ENCODE measurements at regions not wholly inside any gene's neighbourhood (a gene's known extent, or its start where the extent isn't known, plus 50 kb on each side); places are given as distances from the start of the nearest gene placed in this dataset.
A peak's percentile ranks its signal among the peaks of the same experiment; 100 is the strongest.

DNA sequence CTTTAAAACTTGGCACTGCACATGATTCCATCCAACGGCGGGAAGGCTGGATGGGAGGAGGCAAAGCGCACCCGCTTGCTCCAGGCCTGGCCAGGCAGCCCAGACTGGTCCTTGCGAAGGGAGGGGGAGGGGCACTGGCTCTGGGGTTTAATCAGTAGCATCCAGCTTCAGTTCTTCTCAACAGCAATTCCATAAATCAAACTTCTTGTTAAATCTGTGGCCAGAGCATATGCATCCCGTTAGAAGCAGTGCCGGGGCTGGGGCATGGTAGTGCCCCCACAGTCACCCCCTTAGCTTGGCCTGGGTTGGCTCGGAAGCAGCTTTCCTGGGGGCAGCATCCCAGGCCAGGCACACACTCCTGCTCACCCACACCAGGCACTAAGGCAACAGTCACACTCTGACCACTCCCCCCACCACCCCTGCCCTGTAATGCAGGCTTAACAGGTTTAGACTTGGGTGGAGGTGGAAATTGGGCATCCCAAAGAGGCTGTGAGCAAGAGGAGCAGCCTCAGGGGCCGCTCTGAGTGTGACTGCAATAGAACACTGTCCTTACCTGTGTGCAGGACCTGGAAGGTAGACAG is 94.1 kb upstream of the CASZ1 start:
- ATAC-seq (replicated peaks in 1 of 4): no peak
- Histone ChIP-seq H3K36me3 (ENCODE audit: control insufficient read depth in 2 of 2, extremely low read depth in 1 of 2, insufficient read depth in 1 of 2, low read length in 1 of 2) (no peaks in the 10 kb centered on the region), H3K27ac (ENCODE audit: low read length) (no peak overlapping the region), H3K9me3 (no peaks in the 10 kb centered on the region), H3K27me3 (replicated peaks in 1 of 2; ENCODE audit: control insufficient read depth in 2 of 2, extremely low read depth in 1 of 2, insufficient read depth in 2 of 2, low read length in 1 of 2) (peaks cover 9 to 51% of the 10 kb centered on the region in 2 experiments), H3K4me3 (ENCODE audit: control insufficient read depth in 1 of 2, extremely low read depth in 1 of 2, low read length in 1 of 2) (no peak overlapping the region), H3K4me1 (ENCODE audit: control insufficient read depth in 1 of 2, extremely low read depth in 1 of 2, insufficient read depth in 2 of 2, low read length in 2 of 2) (peaks cover 0 to 4% of the 10 kb centered on the region in 2 experiments)
- Mint-ChIP-seq H3K27me3 (peaks cover 33 to 47% of the 10 kb centered on the region in 2 donors), H3K36me3 (no peaks in the 10 kb centered on the region), H3K27ac (no peak overlapping the region), H3K4me1 (peaks cover 8 to 12% (median 8%) of the 10 kb centered on the region in 3 donors), H3K4me3 (peak overlapping the region in 1 of 3 donors; percentile 30), H3K9me3 (no peaks in the 10 kb centered on the region)
- no peak for DNase-seq
- CTCF ChIA-PET: no interaction called here
- POLR2A ChIA-PET: no interaction called here
- WGBS (ENCODE audit: insufficient coverage): 62% methylated on average over 5 of the region's 9 CpGs

DNA sequence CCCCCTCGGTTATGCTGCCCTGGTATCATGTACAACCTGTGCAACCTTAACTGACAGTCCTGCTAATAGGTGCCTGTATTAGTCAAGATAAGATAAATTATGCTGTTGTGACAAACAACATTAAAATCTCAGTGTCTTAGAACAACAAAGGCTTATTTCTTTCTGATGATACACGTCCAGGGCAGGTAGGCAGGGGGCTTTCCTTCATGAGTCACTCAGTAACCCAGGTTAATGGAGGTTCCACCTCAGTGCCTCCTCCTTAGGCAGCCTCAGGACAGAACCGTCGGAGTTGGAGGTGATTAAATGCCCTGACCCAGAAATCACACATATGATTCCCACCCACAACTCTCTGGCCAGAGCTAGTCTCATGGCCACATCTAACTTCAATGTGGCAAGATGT is 94.6 kb upstream of the CASZ1 start:
- Mint-ChIP-seq H3K27me3 (peaks cover 29 to 46% of the 10 kb centered on the region in 2 donors), H3K27ac (no peak overlapping the region), H3K4me1 (peaks cover 8 to 12% (median 8%) of the 10 kb centered on the region in 3 donors), H3K9me3 (no peaks in the 10 kb centered on the region), H3K36me3 (no peaks in the 10 kb centered on the region), H3K4me3 (no peak overlapping the region)
- ATAC-seq (replicated peaks in 1 of 4) (no peak), DNase-seq (no peak)
- no peaks in the 10 kb centered on the region for H3K36me3 ChIP-seq (ENCODE audit: control insufficient read depth in 2 of 2, extremely low read depth in 1 of 2, insufficient read depth in 1 of 2, low read length in 1 of 2)
- peaks cover 0 to 4% of the 10 kb centered on the region in 2 experiments for H3K4me1 ChIP-seq (ENCODE audit: control insufficient read depth in 1 of 2, extremely low read depth in 1 of 2, insufficient read depth in 2 of 2, low read length in 2 of 2)
- 47% methylated on average over 3 of the region's 4 CpGs for WGBS (ENCODE audit: insufficient coverage)
- ChIA-PET CTCF (no interaction called here), POLR2A (no interaction called here)
- H3K4me3 ChIP-seq (ENCODE audit: control insufficient read depth in 1 of 2, extremely low read depth in 1 of 2, low read length in 1 of 2): no peak overlapping the region
- H3K9me3 ChIP-seq: no peaks in the 10 kb centered on the region
- no peak overlapping the region for H3K27ac ChIP-seq (ENCODE audit: low read length)
- peaks cover 9 to 50% of the 10 kb centered on the region in 2 experiments for H3K27me3 ChIP-seq (replicated peaks in 1 of 2; ENCODE audit: control insufficient read depth in 2 of 2, extremely low read depth in 1 of 2, insufficient read depth in 2 of 2, low read length in 1 of 2)

DNA sequence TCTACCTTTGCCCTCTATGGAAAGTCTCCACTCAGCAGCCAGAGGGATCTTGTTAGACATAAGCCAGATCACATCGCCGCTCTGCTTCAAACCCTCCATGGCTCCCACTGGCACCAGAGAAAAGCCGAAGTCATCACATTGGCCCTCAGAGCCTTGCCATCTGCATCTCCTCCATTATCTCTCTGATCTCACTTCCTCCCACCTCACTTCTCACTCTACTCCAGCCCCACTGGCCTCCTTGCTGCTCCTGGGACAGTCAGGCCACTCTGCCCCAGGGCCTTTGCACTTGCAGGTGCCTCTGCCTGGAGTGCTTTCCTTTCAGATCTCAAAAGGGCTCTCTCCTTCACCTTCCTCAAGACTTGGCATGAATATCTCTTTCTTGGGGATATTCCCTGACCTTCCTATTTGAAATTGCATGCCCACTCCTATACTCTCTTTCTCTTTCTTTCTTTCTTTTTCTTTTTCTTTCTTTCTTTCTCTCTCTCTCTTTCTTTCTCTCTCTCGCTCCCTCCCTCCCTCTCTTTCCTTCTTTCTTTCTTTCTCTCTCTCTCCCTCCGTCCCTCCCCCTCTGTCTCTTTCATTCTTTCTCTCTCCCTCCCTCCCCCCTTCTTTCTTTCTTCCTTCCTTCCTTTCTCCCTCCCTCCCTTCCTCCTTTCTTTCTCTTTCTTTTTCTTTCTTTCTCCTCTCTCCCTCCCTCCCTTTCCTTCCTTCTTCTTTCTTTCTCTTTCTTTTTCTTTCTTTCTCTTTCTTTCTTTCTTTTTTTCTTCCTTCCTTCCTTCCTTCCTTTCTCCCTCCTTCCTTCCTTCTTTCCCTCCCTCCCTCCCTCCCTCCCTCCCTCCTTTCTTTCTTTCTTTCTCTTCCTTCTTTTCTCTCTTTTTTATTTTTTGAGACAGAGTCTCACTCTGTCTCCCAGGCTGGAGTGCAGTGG is 96.0 kb upstream of the CASZ1 start:
- WGBS (ENCODE audit: insufficient coverage): 89% methylated on average over 5 of the region's 5 CpGs
- no peak overlapping the region for H3K27ac ChIP-seq (ENCODE audit: low read length)
- H3K36me3 ChIP-seq (ENCODE audit: control insufficient read depth in 2 of 2, extremely low read depth in 1 of 2, insufficient read depth in 1 of 2, low read length in 1 of 2): no peaks in the 10 kb centered on the region
- ChIA-PET POLR2A (no interaction called here), CTCF (no interaction called here)
- H3K4me1 ChIP-seq (ENCODE audit: control insufficient read depth in 1 of 2, extremely low read depth in 1 of 2, insufficient read depth in 2 of 2, low read length in 2 of 2): peaks cover 0 to 6% of the 10 kb centered on the region in 2 experiments
- Mint-ChIP-seq H3K27ac (peak overlapping the region in 1 of 2 donors; percentile 24), H3K4me1 (peaks cover 8 to 12% (median 8%) of the 10 kb centered on the region in 3 donors), H3K4me3 (no peak overlapping the region), H3K27me3 (peaks cover 26 to 37% of the 10 kb centered on the region in 2 donors), H3K36me3 (no peaks in the 10 kb centered on the region), H3K9me3 (no peaks in the 10 kb centered on the region)
- DNase-seq (no peak), ATAC-seq (replicated peaks in 1 of 4) (no peak)
- H3K9me3 ChIP-seq: no peaks in the 10 kb centered on the region
- H3K4me3 ChIP-seq (ENCODE audit: control insufficient read depth in 1 of 2, extremely low read depth in 1 of 2, low read length in 1 of 2): no peak overlapping the region
- H3K27me3 ChIP-seq (replicated peaks in 1 of 2; ENCODE audit: control insufficient read depth in 2 of 2, extremely low read depth in 1 of 2, insufficient read depth in 2 of 2, low read length in 1 of 2): peaks cover 9 to 45% of the 10 kb centered on the region in 2 experiments

DNA sequence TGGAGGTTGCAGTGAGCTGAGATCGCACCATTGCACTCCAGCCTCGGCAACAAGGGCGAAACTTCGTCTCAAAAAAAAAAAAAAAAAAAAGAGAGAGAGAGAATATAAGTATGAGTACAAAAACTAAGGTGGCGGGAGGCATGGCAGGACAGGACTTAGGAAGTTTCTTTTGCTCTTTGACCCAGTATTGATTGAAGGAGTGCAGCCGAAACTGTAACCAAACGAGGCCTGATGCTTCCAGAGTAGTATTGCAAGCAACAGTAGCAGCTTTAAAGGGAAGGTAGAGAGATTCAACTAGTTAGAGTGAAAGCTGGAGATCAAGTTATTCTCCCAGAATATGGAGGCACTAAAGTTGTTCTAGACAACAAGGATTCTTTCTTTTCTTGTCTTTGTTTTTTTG is 99.2 kb upstream of the CASZ1 start:
- H3K27me3 ChIP-seq (replicated peaks in 1 of 2; ENCODE audit: control insufficient read depth in 2 of 2, extremely low read depth in 1 of 2, insufficient read depth in 2 of 2, low read length in 1 of 2): peaks cover 0 to 38% of the 10 kb centered on the region in 2 experiments
- CTCF ChIA-PET: no interaction called here
- H3K27ac Mint-ChIP-seq: no peak overlapping the region
- 83% methylated on average over 3 of the region's 7 CpGs for WGBS (ENCODE audit: insufficient coverage)
- H3K9me3 ChIP-seq: no peaks in the 10 kb centered on the region
- POLR2A ChIA-PET: no interaction called here
- H3K4me1 ChIP-seq (ENCODE audit: control insufficient read depth in 1 of 2, extremely low read depth in 1 of 2, insufficient read depth in 2 of 2, low read length in 2 of 2): peaks cover 0 to 2% of the 10 kb centered on the region in 2 experiments
- H3K4me1 Mint-ChIP-seq: peaks cover 0 to 5% (median 0%) of the 10 kb centered on the region in 3 donors
- no peak overlapping the region for H3K4me3 Mint-ChIP-seq
- peaks cover 10 to 24% of the 10 kb centered on the region in 2 donors for H3K27me3 Mint-ChIP-seq
- no peaks in the 10 kb centered on the region for H3K36me3 Mint-ChIP-seq
- no peak for ATAC-seq (replicated peaks in 1 of 4)
- H3K27ac ChIP-seq (ENCODE audit: low read length): no peak overlapping the region
- H3K4me3 ChIP-seq (ENCODE audit: control insufficient read depth in 1 of 2, extremely low read depth in 1 of 2, low read length in 1 of 2): no peak overlapping the region
- no peaks in the 10 kb centered on the region for H3K9me3 Mint-ChIP-seq
- H3K36me3 ChIP-seq (ENCODE audit: control insufficient read depth in 2 of 2, extremely low read depth in 1 of 2, insufficient read depth in 1 of 2, low read length in 1 of 2): no peaks in the 10 kb centered on the region
- DNase-seq: no peak

DNA sequence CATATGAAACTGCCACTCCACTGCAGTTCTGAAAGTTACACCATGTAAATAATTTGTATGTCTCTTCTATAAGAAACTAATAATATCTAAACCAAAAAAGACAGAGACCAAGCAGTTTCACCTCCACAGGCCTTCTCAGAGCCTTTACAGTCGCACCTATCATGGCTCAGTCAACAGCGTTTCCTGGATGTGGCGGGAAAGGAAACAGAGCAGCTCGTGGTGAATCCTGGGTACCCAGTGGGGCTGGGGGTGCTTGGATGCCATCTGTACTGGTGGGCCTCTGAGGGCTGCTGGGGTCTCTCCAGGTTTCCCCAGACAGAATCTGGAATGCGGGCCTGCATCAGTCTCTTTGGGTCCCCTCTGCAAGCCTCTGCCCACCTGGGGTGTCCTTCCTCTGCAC is 100.2 kb upstream of the CASZ1 start:
- Histone ChIP-seq H3K4me1 (ENCODE audit: control insufficient read depth in 1 of 2, extremely low read depth in 1 of 2, insufficient read depth in 2 of 2, low read length in 2 of 2) (peaks cover 0 to 2% of the 10 kb centered on the region in 2 experiments), H3K4me3 (ENCODE audit: control insufficient read depth in 1 of 2, extremely low read depth in 1 of 2, low read length in 1 of 2) (no peak overlapping the region), H3K36me3 (ENCODE audit: control insufficient read depth in 2 of 2, extremely low read depth in 1 of 2, insufficient read depth in 1 of 2, low read length in 1 of 2) (no peaks in the 10 kb centered on the region), H3K9me3 (no peaks in the 10 kb centered on the region), H3K27ac (ENCODE audit: low read length) (no peak overlapping the region), H3K27me3 (replicated peaks in 1 of 2; ENCODE audit: control insufficient read depth in 2 of 2, extremely low read depth in 1 of 2, insufficient read depth in 2 of 2, low read length in 1 of 2) (peaks cover 0 to 29% of the 10 kb centered on the region in 2 experiments)
- ChIA-PET POLR2A (no interaction called here), CTCF (interaction anchor here in 1 of 2 donors (0.5 kb wide), 1 partner anchor 40 kb away, joined by 3 read pairs; no protein-coding TSS in a partner anchor)
- Mint-ChIP-seq H3K4me3 (no peak overlapping the region), H3K27me3 (peaks cover 4 to 13% of the 10 kb centered on the region in 2 donors), H3K4me1 (peaks cover 0 to 5% (median 0%) of the 10 kb centered on the region in 3 donors), H3K9me3 (no peaks in the 10 kb centered on the region), H3K27ac (no peak overlapping the region), H3K36me3 (no peaks in the 10 kb centered on the region)
- WGBS (ENCODE audit: insufficient coverage): 38% methylated on average over 4 of the region's 5 CpGs
- DNase-seq (no peak), ATAC-seq (replicated peaks in 1 of 4) (no peak)

DNA sequence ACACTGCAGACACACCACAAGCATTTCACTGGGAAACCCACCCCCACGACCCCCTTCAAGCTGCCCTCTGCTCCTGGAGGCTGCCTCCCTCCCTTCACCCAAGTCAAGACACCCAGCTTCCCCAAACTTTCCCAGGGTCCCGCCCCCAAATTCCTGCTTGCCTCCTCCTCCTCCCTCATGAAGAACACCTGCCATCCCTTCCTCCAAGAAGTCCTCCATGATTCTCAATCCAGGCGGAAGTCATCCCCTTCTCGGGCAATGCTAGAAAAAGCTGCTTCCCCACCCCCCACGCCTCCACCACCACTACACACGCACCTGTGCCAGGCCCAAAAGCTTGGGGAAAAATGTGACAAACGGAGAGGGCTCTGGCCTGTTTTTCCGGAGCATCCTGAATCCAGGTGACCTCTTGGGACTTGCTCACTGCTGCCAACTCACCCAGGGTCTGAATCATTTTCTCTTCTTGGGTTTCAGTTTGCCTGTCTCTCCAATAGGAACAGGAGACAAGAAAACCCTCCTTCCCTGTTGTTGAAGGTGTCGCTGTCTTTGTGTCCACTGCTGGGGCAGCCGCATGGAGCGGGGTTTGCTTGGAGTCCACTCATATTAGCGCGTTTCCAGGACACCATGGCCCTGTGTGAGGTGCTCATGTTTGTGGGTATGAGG is 101.0 kb upstream of the CASZ1 start:
- peaks cover 0 to 28% of the 10 kb centered on the region in 2 experiments for H3K27me3 ChIP-seq (replicated peaks in 1 of 2; ENCODE audit: control insufficient read depth in 2 of 2, extremely low read depth in 1 of 2, insufficient read depth in 2 of 2, low read length in 1 of 2)
- no peaks in the 10 kb centered on the region for H3K36me3 Mint-ChIP-seq
- H3K4me3 Mint-ChIP-seq: no peak overlapping the region
- no peaks in the 10 kb centered on the region for H3K9me3 Mint-ChIP-seq
- ChIA-PET POLR2A (no interaction called here), CTCF (interaction anchor here in 1 of 2 donors (0.5 kb wide), 1 partner anchor 40 kb away, joined by 3 read pairs; no protein-coding TSS in a partner anchor)
- H3K36me3 ChIP-seq (ENCODE audit: control insufficient read depth in 2 of 2, extremely low read depth in 1 of 2, insufficient read depth in 1 of 2, low read length in 1 of 2): no peaks in the 10 kb centered on the region
- no peaks in the 10 kb centered on the region for H3K9me3 ChIP-seq
- no peak overlapping the region for H3K27ac Mint-ChIP-seq
- H3K4me1 Mint-ChIP-seq: peaks cover 0 to 5% (median 0%) of the 10 kb centered on the region in 3 donors
- peaks cover 0 to 2% of the 10 kb centered on the region in 2 experiments for H3K4me1 ChIP-seq (ENCODE audit: control insufficient read depth in 1 of 2, extremely low read depth in 1 of 2, insufficient read depth in 2 of 2, low read length in 2 of 2)
- no peak overlapping the region for H3K27ac ChIP-seq (ENCODE audit: low read length)
- ATAC-seq (replicated peaks in 1 of 4) (no peak), DNase-seq (no peak)
- 93% methylated on average over 6 of the region's 13 CpGs for WGBS (ENCODE audit: insufficient coverage)
- H3K27me3 Mint-ChIP-seq: peaks cover under 1 to 7% of the 10 kb centered on the region in 2 donors
- H3K4me3 ChIP-seq (ENCODE audit: control insufficient read depth in 1 of 2, extremely low read depth in 1 of 2, low read length in 1 of 2): no peak overlapping the region
